Mesendoderm (in vitro differentiated cells): ENCODE measurements at regions not wholly inside any gene's neighbourhood (a gene's known extent, or its start where the extent isn't known, plus 50 kb on each side); places are given as distances from the start of the nearest gene placed in this dataset.

Experiments used
- DNase-seq: peaks from one replicate; pipeline ENCODE4 v3.0.0; 2013
- H2AK5ac ChIP-seq: 2 replicates; pipeline ENCODE4 v1.6.1; 2013; ENCODE audit warnings: low read length, inconsistent platforms
- H2BK120ac ChIP-seq: 2 replicates; pipeline ENCODE4 v1.6.1; 2013; ENCODE audit warnings: low read depth, mild to moderate bottlenecking, low read length, moderate library complexity, mixed read lengths
- H2BK15ac ChIP-seq: replicated peaks from 2 replicates; pipeline ENCODE4 v1.6.1; 2013; ENCODE audit warnings: low read depth, mild to moderate bottlenecking, moderate library complexity
- H2BK5ac ChIP-seq: 2 replicates; pipeline ENCODE4 v1.6.1; 2013; ENCODE audit warnings: low read length, inconsistent platforms
- H3K18ac ChIP-seq: 2 replicates; pipeline ENCODE4 v1.6.1; 2013; ENCODE audit warnings: mild to moderate bottlenecking, low read length, mixed read lengths
- H3K23ac ChIP-seq: one replicate; pipeline ENCODE4 v1.6.1; 2013; ENCODE audit warnings: low read length
- H3K27ac ChIP-seq: 2 replicates; pipeline ENCODE4 v1.5.1; 2013; ENCODE audit warnings: low read depth, mild to moderate bottlenecking, inconsistent platforms, low read length, moderate library complexity
- H3K27me3 ChIP-seq: 2 replicates; pipeline ENCODE4 v1.6.1; 2013; ENCODE audit warnings: low read length, control low read depth, mild to moderate bottlenecking, inconsistent platforms; ENCODE audit not compliant: insufficient read depth, poor library complexity
- H3K36me3 ChIP-seq: 2 replicates; pipeline ENCODE4 v1.6.1; 2013; ENCODE audit warnings: low read length, inconsistent platforms; ENCODE audit not compliant: control insufficient read depth, insufficient read depth
- H3K4ac ChIP-seq: one replicate; pipeline ENCODE4 v1.6.1; 2013; ENCODE audit warnings: low read depth, mild to moderate bottlenecking, low read length, moderate library complexity
- H3K4me1 ChIP-seq: 2 replicates; pipeline ENCODE4 v1.6.1; 2013; ENCODE audit warnings: low read depth, low read length, inconsistent platforms; ENCODE audit not compliant: control insufficient read depth
- H3K4me2 ChIP-seq: 2 replicates; pipeline ENCODE4 v1.6.1; 2013; ENCODE audit warnings: low read length
- H3K4me3 ChIP-seq: 2 replicates; pipeline ENCODE4 v1.5.1; 2013; ENCODE audit warnings: mild to moderate bottlenecking, low read length
- H3K56ac ChIP-seq: one replicate; pipeline ENCODE4 v1.6.1; 2013; ENCODE audit warnings: low read length
- H3K79me1 ChIP-seq: 2 replicates; pipeline ENCODE4 v1.6.1; 2013; ENCODE audit warnings: low read length, inconsistent platforms
- H3K79me2 ChIP-seq: 2 replicates; pipeline ENCODE4 v1.6.1; 2013; ENCODE audit warnings: mild to moderate bottlenecking, low read length; ENCODE audit not compliant: control insufficient read depth, insufficient read depth
- H3K9ac ChIP-seq: 2 replicates; pipeline ENCODE4 v1.6.1; 2013; ENCODE audit warnings: low read length, inconsistent platforms
- H4K5ac ChIP-seq: one replicate; pipeline ENCODE4 v1.6.1; 2013; ENCODE audit warnings: low read length
- H4K8ac ChIP-seq: one replicate; pipeline ENCODE4 v1.6.1; 2013; ENCODE audit warnings: low read depth, mild to moderate bottlenecking, control low read depth, low read length, moderate library complexity
- WGBS: extraction: QIAGEN DNeasy Blood & Tissue Kit; methylation state at CpG from one replicate; pipeline ENCODE4 v1.1.7; 2013; ENCODE audit warnings: low lambda C conversion rate, missing lambda C conversion rate; ENCODE audit not compliant: insufficient coverage; ENCODE audit errors: extremely low coverage; 5-methylcytosine and 5-hydroxymethylcytosine counted together

- H3K4me1 ChIP-seq = peaks cover 4% of the 10 kb centered on the region
- H3K4me3 ChIP-seq = no peak overlapping the region
- H3K79me2 ChIP-seq = no peaks in the 10 kb centered on the region
- no peaks in the 10 kb centered on the region for H3K27me3 ChIP-seq
- no peaks in the 10 kb centered on the region for H3K79me1 ChIP-seq
- no CpG with 5 or more reads among the region's 3 CpGs for WGBS
- H3K36me3 ChIP-seq = no peaks in the 10 kb centered on the region
- H2BK15ac ChIP-seq = peak overlapping the region; percentile 77
- H3K56ac ChIP-seq = no peak overlapping the region
- no peak overlapping the region for H3K4me2 ChIP-seq
- no peak overlapping the region for H2AK5ac ChIP-seq
- H3K27ac ChIP-seq = no peak overlapping the region
- DNase-seq = no peak
- H4K5ac ChIP-seq = no peak overlapping the region
- H3K4ac ChIP-seq = no peak overlapping the region
- no peak overlapping the region for H3K23ac ChIP-seq
- no peak overlapping the region for H2BK120ac ChIP-seq
- H4K8ac ChIP-seq = no peak overlapping the region
- H2BK5ac ChIP-seq = no peak overlapping the region
- H3K18ac ChIP-seq = no peak overlapping the region
- no peak overlapping the region for H3K9ac ChIP-seq
Measured at GRCh38 chr12:75935539-75936242, 95.9 kb downstream of the PHLDA1 start.

GRCh38 chr12:75933101-75933500 lies 98.5 kb downstream of the PHLDA1 start:
- Histone ChIP-seq H3K9ac (no peak overlapping the region), H3K36me3 (no peaks in the 10 kb centered on the region), H3K4ac (no peak overlapping the region), H3K27me3 (no peaks in the 10 kb centered on the region), H2BK5ac (no peak overlapping the region), H3K27ac (no peak overlapping the region), H2BK120ac (no peak overlapping the region), H2AK5ac (no peak overlapping the region), H4K8ac (no peak overlapping the region), H2BK15ac (peak overlapping the region; percentile 42), H3K23ac (no peak overlapping the region), H3K4me1 (peaks cover 4% of the 10 kb centered on the region), H3K18ac (peak overlapping the region; percentile 4), H3K4me2 (no peak overlapping the region), H3K56ac (no peak overlapping the region), H3K4me3 (no peak overlapping the region), H3K79me1 (no peaks in the 10 kb centered on the region), H4K5ac (no peak overlapping the region), H3K79me2 (no peaks in the 10 kb centered on the region)
- no peak for DNase-seq
- no CpG with 5 or more reads among the region's 4 CpGs for WGBS

GRCh38 chr12:75932241-75932640 lies 99.3 kb downstream of the PHLDA1 start:
- no peak overlapping the region for H3K18ac ChIP-seq
- DNase-seq = no peak
- no peak overlapping the region for H3K4me2 ChIP-seq
- H4K8ac ChIP-seq = no peak overlapping the region
- no peak overlapping the region for H2BK120ac ChIP-seq
- no peak overlapping the region for H4K5ac ChIP-seq
- H3K36me3 ChIP-seq = no peaks in the 10 kb centered on the region
- H3K79me2 ChIP-seq = no peaks in the 10 kb centered on the region
- H3K27ac ChIP-seq = no peak overlapping the region
- H2BK5ac ChIP-seq = no peak overlapping the region
- peaks cover 4% of the 10 kb centered on the region for H3K4me1 ChIP-seq
- WGBS = no CpG with 5 or more reads among the region's 1 CpG
- H3K4me3 ChIP-seq = no peak overlapping the region
- no peaks in the 10 kb centered on the region for H3K27me3 ChIP-seq
- H2BK15ac ChIP-seq = no peak overlapping the region
- H3K4ac ChIP-seq = no peak overlapping the region
- H2AK5ac ChIP-seq = no peak overlapping the region
- H3K9ac ChIP-seq = no peak overlapping the region
- no peak overlapping the region for H3K23ac ChIP-seq
- no peak overlapping the region for H3K56ac ChIP-seq
- H3K79me1 ChIP-seq = no peaks in the 10 kb centered on the region

GRCh38 chr12:75923964-75924666 lies 107.5 kb downstream of the PHLDA1 start:
- H3K4me2 ChIP-seq = no peak overlapping the region
- no peaks in the 10 kb centered on the region for H3K36me3 ChIP-seq
- H3K79me1 ChIP-seq = no peaks in the 10 kb centered on the region
- no peaks in the 10 kb centered on the region for H3K27me3 ChIP-seq
- no peak overlapping the region for H3K56ac ChIP-seq
- no peak overlapping the region for H3K4ac ChIP-seq
- H3K9ac ChIP-seq = no peak overlapping the region
- no peak overlapping the region for H3K4me3 ChIP-seq
- no peak overlapping the region for H3K18ac ChIP-seq
- H2AK5ac ChIP-seq = no peak overlapping the region
- no peak overlapping the region for H3K23ac ChIP-seq
- H4K5ac ChIP-seq = no peak overlapping the region
- no peak overlapping the region for H2BK5ac ChIP-seq
- WGBS = no CpG with 5 or more reads among the region's 3 CpGs
- DNase-seq = no peak
- H3K27ac ChIP-seq = no peak overlapping the region
- no peak overlapping the region for H2BK120ac ChIP-seq
- H3K79me2 ChIP-seq = no peaks in the 10 kb centered on the region
- H3K4me1 ChIP-seq = no peaks in the 10 kb centered on the region
- no peak overlapping the region for H4K8ac ChIP-seq
- no peak overlapping the region for H2BK15ac ChIP-seq

GRCh38 chr12:75922944-75923642 lies 108.5 kb downstream of the PHLDA1 start:
- H2BK5ac ChIP-seq = no peak overlapping the region
- H3K56ac ChIP-seq = no peak overlapping the region
- H3K79me1 ChIP-seq = no peaks in the 10 kb centered on the region
- H3K36me3 ChIP-seq = no peaks in the 10 kb centered on the region
- no peak overlapping the region for H3K9ac ChIP-seq
- no peak for DNase-seq
- no peak overlapping the region for H2BK120ac ChIP-seq
- no peak overlapping the region for H3K18ac ChIP-seq
- no peak overlapping the region for H3K4me3 ChIP-seq
- no peak overlapping the region for H2BK15ac ChIP-seq
- no peaks in the 10 kb centered on the region for H3K4me1 ChIP-seq
- no CpG with 5 or more reads among the region's 3 CpGs for WGBS
- H3K4me2 ChIP-seq = no peak overlapping the region
- H3K27me3 ChIP-seq = no peaks in the 10 kb centered on the region
- H3K79me2 ChIP-seq = no peaks in the 10 kb centered on the region
- no peak overlapping the region for H4K8ac ChIP-seq
- H3K27ac ChIP-seq = no peak overlapping the region
- H2AK5ac ChIP-seq = no peak overlapping the region
- no peak overlapping the region for H3K4ac ChIP-seq
- no peak overlapping the region for H3K23ac ChIP-seq
- H4K5ac ChIP-seq = no peak overlapping the region
